MM.1S (cell line): ENCODE measurements at regions not wholly inside any gene's neighbourhood (a gene's known extent, or its start where the extent isn't known, plus 50 kb on each side); places are given as distances from the start of the nearest gene placed in this dataset.

Experiments
- DNase-seq: peaks from one replicate; pipeline ENCODE4 v3.0.0-alpha.2; 2015
- H2AFZ ChIP-seq: fragments of 300-600 bp; sonication (generic); 2 replicates; pipeline ENCODE4 v1.6.0; 2016; ENCODE audit warnings: antibody characterized with exemption, low read length
- H3F3A ChIP-seq: fragments of 300-600 bp; sonication (generic); 2 replicates; pipeline ENCODE4 v1.6.1; 2016; ENCODE audit warnings: mild to moderate bottlenecking, antibody characterized with exemption, low read length, moderate library complexity, mixed read lengths; ENCODE audit not compliant: insufficient read depth
- H3K27ac ChIP-seq: fragments of 300-600 bp; sonication (generic); 2 replicates; pipeline ENCODE4 v1.5.1; 2016; ENCODE audit warnings: mild to moderate bottlenecking, low read length
- H3K27me3 ChIP-seq: fragments of 300-600 bp; sonication (generic); replicated peaks from 2 replicates; pipeline ENCODE4 v1.6.0; 2016; ENCODE audit warnings: low read length; ENCODE audit not compliant: insufficient read depth
- H3K36me3 ChIP-seq: fragments of 300-600 bp; sonication (generic); replicated peaks from 2 replicates; pipeline ENCODE4 v1.6.1; 2016; ENCODE audit warnings: mild to moderate bottlenecking, low read length, mixed read lengths; ENCODE audit not compliant: insufficient read depth
- H3K4me1 ChIP-seq: fragments of 300-600 bp; sonication (generic); 2 replicates; pipeline ENCODE4 v1.6.1; 2016; ENCODE audit warnings: low read length, mixed read lengths
- H3K4me2 ChIP-seq: fragments of 300-600 bp; sonication (generic); 2 replicates; pipeline ENCODE4 v1.6.0; 2016; ENCODE audit warnings: low read depth, low read length
- H3K4me3 ChIP-seq: fragments of 300-600 bp; sonication (generic); 2 replicates; pipeline ENCODE4 v1.5.1; 2016; ENCODE audit warnings: low read length, mixed read lengths
- H3K79me2 ChIP-seq: fragments of 300-600 bp; sonication (generic); 2 replicates; pipeline ENCODE4 v1.6.1; 2016; ENCODE audit warnings: mixed run types, low read length, mixed read lengths
- H3K9ac ChIP-seq: fragments of 300-600 bp; sonication (generic); 2 replicates; pipeline ENCODE4 v1.6.1; 2016; ENCODE audit warnings: low read length, mixed read lengths
- H3K9me2 ChIP-seq: fragments of 300-600 bp; sonication (generic); replicated peaks from 2 replicates; pipeline ENCODE4 v1.6.1; 2016; ENCODE audit warnings: mild to moderate bottlenecking, low read length, mixed read lengths; ENCODE audit not compliant: insufficient read depth
- H3K9me3 ChIP-seq: fragments of 300-600 bp; sonication (generic); replicated peaks from 2 replicates; pipeline ENCODE4 v1.6.1; 2016; ENCODE audit warnings: mild to moderate bottlenecking, low read length, mixed read lengths; ENCODE audit not compliant: insufficient read depth
- H4K20me1 ChIP-seq: fragments of 300-600 bp; sonication (generic); 2 replicates; pipeline ENCODE4 v1.6.1; 2016; ENCODE audit warnings: mild to moderate bottlenecking, low read length, moderate library complexity, mixed read lengths; ENCODE audit not compliant: insufficient read depth
- CTCF ChIP-seq: fragments of 300-600 bp; sonication (generic); IDR thresholded peaks from 2 replicates; pipeline ENCODE4 v1.5.1; 2016; ENCODE audit warnings: antibody characterized with exemption, low read length, mixed read lengths
- EZH2 ChIP-seq: fragments of 300-600 bp; sonication (generic); optimal IDR thresholded peaks from 2 replicates; pipeline ENCODE3; 2017; ENCODE audit warnings: low read depth, mild to moderate bottlenecking, antibody characterized with exemption, low read length, mixed read lengths
- EZH2phosphoT487 ChIP-seq: fragments of 300-600 bp; sonication (generic); IDR thresholded peaks from 2 replicates; pipeline ENCODE4 v1.6.1; 2018; ENCODE audit warnings: antibody characterized with exemption, low read length

- H3K4me3 ChIP-seq: no peak overlapping the region
- no peaks in the 10 kb centered on the region for H3K9me2 ChIP-seq
- H3K79me2 ChIP-seq: no peaks in the 10 kb centered on the region
- no peak overlapping the region for H3K4me2 ChIP-seq
- no peak overlapping the region for H3K27ac ChIP-seq
- TF ChIP-seq EZH2 (no peak), EZH2phosphoT487 (no peak), CTCF (no peak)
- DNase-seq: no peak
- no peak overlapping the region for H3K9ac ChIP-seq
- H3K36me3 ChIP-seq: no peaks in the 10 kb centered on the region
- no peaks in the 10 kb centered on the region for H3K9me3 ChIP-seq
- no peak overlapping the region for H2AFZ ChIP-seq
- no peaks in the 10 kb centered on the region for H3K4me1 ChIP-seq
- H3F3A ChIP-seq: no peaks in the 10 kb centered on the region
- no peaks in the 10 kb centered on the region for H4K20me1 ChIP-seq
- H3K27me3 ChIP-seq: no peaks in the 10 kb centered on the region
These were observed 647.1 kb upstream of the FLRT2 start for GRCh38 chr14:84882830-84883229.

- no peaks in the 10 kb centered on the region for H3F3A ChIP-seq
- DNase-seq: no peak
These were observed 644.9 kb upstream of the FLRT2 start for GRCh38 chr14:84885061-84885460.

GRCh38 chr14:84891404-84891803, 638.5 kb upstream of the FLRT2 start:
- no peak overlapping the region for H3K9ac ChIP-seq
- H3F3A ChIP-seq: no peaks in the 10 kb centered on the region
- H3K9me2 ChIP-seq: no peaks in the 10 kb centered on the region
- DNase-seq: no peak
- no peak overlapping the region for H3K27ac ChIP-seq
- no peaks in the 10 kb centered on the region for H3K36me3 ChIP-seq
- no peak overlapping the region for H3K4me3 ChIP-seq
- TF ChIP-seq EZH2phosphoT487: no peak
- TF ChIP-seq EZH2: no peak
- TF ChIP-seq CTCF: no peak
- H3K4me2 ChIP-seq: no peak overlapping the region
- H3K27me3 ChIP-seq: no peaks in the 10 kb centered on the region
- no peaks in the 10 kb centered on the region for H3K9me3 ChIP-seq
- H2AFZ ChIP-seq: no peak overlapping the region
- H3K4me1 ChIP-seq: no peaks in the 10 kb centered on the region
- H3K79me2 ChIP-seq: no peaks in the 10 kb centered on the region
- H4K20me1 ChIP-seq: no peaks in the 10 kb centered on the region

More at GRCh38 chr14:84885061-84885460, 644.9 kb upstream of the FLRT2 start:
- Histone ChIP-seq H2AFZ (no peak overlapping the region), H3K36me3 (no peaks in the 10 kb centered on the region), H4K20me1 (no peaks in the 10 kb centered on the region), H3K4me1 (no peaks in the 10 kb centered on the region), H3K27me3 (no peaks in the 10 kb centered on the region), H3K27ac (no peak overlapping the region), H3K79me2 (no peaks in the 10 kb centered on the region), H3K9me2 (no peaks in the 10 kb centered on the region), H3K4me2 (no peak overlapping the region), H3K4me3 (no peak overlapping the region), H3K9me3 (no peaks in the 10 kb centered on the region), H3K9ac (no peak overlapping the region)
- no peak for TF ChIP-seq CTCF
- TF ChIP-seq EZH2phosphoT487: no peak
